ENCODE measurements at regions not wholly inside any gene's neighbourhood (a gene's known extent, or its start where the extent isn't known, plus 50 kb on each side); places are given as distances from the start of the nearest gene placed in this dataset.

- peak overlapping the region in 13 of 21 experiments; percentile 12 to 76 (median 56) for H3K27ac ChIP-seq
- H3K4me3 ChIP-seq = no peak overlapping the region
Observed at GRCh38 chr13:33721724-33722123, 96.2 kb upstream of the RFC3 start.

- H3K4me3 ChIP-seq = no peak overlapping the region
- H3K27ac ChIP-seq = peak overlapping the region in 14 of 21 experiments; percentile 4 to 76 (median 52)
Observed at GRCh38 chr13:33722216-33722915, 95.6 kb upstream of the RFC3 start.

DNA sequence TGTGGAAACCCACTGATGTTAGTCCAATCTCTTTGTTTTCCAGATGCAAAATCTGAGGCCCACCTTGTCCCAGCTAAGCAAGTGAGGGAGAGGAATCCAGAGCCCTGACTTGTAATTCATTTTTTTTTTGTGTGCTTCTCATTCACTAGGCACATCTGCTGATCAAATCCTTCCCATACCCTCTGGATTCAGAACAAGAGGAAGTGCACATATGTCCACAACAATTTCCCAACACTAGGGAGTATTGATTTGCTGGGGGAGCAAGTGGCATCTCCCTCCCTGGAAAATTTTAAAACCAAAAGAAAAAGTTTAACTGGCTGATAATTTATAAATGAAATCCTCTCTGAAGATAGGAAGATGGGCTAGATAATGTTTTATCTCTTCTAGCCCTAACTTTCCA lies 94.6 kb upstream of the RFC3 start:
- Histone ChIP-seq H3K27ac (peak overlapping the region in 12 of 21 experiments; percentile 41 to 76 (median 56)), H3K4me3 (no peak overlapping the region)

DNA sequence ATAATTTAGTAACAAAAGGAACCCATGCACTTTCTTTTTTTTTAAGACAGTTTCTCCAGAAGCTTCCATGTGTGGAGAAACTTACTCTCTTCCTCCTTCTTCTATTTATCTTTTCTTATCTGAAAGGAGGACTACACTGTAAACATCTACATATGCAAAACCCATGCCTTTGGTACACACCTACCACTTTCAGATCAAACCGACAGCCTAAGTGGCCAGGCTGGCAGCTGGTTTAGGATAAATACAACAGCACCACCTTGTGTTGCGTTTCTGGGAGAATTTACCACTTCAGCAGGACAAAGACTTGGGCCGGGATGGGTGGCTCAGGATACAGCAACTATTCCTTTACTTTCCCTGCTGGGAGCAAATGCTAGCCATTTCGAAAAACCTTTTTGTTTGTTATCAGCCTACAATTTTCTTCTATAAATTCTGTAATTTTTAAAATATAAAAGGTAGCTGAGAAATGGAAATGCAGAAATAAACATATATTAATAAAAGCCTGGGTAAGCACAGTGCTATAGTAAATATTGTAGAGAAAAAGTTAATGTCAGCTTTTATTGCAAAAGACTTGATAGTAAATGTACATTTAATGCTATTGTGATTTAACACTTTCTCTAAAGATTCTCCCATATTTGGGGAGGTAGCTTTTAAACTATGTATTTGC lies 94.0 kb upstream of the RFC3 start:
- Histone ChIP-seq H3K4me3 (no peak overlapping the region), H3K27ac (peak overlapping the region in 6 of 21 experiments; percentile 44 to 76 (median 66))

DNA sequence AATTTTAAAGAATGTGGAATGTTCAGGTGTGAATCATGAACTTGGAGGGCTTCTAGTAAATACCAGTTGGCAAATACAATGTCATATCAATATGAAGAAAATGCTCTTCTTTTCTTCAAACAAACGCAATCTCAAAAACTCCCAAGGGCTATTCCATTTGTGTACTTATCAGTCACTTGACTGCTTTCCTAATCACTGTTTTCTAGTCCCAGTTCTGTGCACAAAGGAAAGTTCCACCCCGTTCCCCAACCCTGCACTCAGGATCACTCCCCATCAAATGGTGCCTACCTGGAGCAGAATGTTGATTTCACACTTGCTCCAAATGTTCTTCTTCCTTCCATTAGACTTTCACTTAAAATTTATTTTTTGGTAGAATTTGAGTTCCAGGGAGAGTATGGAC lies 92.6 kb upstream of the RFC3 start:
- Histone ChIP-seq H3K27ac (no peak overlapping the region), H3K4me3 (no peak overlapping the region)

GRCh38 chr13:33727297-33728083 lies 90.5 kb upstream of the RFC3 start:
- Histone ChIP-seq H3K27ac (peak overlapping the region in 1 of 21 experiments; percentile 45), H3K4me3 (no peak overlapping the region)

- Histone ChIP-seq H3K27ac (peak overlapping the region in 3 of 21 experiments; percentile 22 to 45 (median 37)), H3K4me3 (no peak overlapping the region)
Observed at GRCh38 chr13:33728271-33729037, 89.5 kb upstream of the RFC3 start.

GRCh38 chr13:33730147-33730546 lies 87.8 kb upstream of the RFC3 start:
- peak overlapping the region in 1 of 21 experiments; percentile 43 for H3K27ac ChIP-seq
- H3K4me3 ChIP-seq = no peak overlapping the region

GRCh38 chr13:33730619-33731018 lies 87.3 kb upstream of the RFC3 start:
- Histone ChIP-seq H3K4me3 (no peak overlapping the region), H3K27ac (peak overlapping the region in 1 of 21 experiments; percentile 43)

- H3K4me3 ChIP-seq = no peak overlapping the region
- no peak overlapping the region for H3K27ac ChIP-seq
Observed at GRCh38 chr13:33735276-33735675, 82.7 kb upstream of the RFC3 start.

DNA sequence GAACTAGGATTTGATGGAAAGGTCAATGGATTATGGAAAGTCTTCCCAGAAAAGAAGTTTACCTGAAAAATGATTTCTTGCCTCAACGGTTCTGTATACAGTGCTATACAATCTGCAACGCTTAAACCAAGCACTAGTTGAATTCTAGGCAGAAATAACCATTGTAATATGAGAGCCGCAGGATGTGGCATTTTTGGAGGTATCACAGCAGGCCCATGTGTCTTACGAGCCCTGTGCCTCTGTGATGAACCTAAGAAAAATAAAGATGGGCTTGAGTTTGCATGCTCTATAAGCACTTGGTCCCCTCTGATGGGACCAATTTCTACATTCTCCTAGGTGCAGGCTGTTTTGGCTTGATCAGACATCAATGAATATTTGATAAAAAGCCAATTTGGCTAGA lies 78.7 kb upstream of the RFC3 start:
- H3K4me3 ChIP-seq = no peak overlapping the region
- H3K27ac ChIP-seq = no peak overlapping the region

DNA sequence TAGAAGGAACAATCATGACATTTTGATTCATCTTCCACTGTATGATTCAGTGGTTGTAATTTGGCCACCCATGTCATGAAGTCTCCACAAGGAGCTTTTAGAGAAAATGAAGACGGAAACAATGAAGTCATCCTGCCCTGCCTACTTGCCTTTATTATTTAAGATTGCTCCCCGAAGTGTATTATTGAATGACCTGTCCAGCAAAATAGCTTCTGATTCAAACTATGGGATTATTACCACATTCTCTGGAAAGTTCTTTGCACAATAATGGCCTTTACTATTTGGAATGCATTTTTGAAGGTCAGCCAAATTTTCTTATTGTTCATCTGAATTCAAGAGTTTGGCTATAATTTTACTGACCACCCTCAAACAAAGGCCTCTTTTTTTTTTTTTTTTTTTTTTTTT lies 77.8 kb upstream of the RFC3 start:
- H3K4me3 ChIP-seq = no peak overlapping the region
- no peak overlapping the region for H3K27ac ChIP-seq

- H3K27ac ChIP-seq = no peak overlapping the region
- H3K4me3 ChIP-seq = no peak overlapping the region
Observed at GRCh38 chr13:33742321-33742720, 75.6 kb upstream of the RFC3 start.

DNA sequence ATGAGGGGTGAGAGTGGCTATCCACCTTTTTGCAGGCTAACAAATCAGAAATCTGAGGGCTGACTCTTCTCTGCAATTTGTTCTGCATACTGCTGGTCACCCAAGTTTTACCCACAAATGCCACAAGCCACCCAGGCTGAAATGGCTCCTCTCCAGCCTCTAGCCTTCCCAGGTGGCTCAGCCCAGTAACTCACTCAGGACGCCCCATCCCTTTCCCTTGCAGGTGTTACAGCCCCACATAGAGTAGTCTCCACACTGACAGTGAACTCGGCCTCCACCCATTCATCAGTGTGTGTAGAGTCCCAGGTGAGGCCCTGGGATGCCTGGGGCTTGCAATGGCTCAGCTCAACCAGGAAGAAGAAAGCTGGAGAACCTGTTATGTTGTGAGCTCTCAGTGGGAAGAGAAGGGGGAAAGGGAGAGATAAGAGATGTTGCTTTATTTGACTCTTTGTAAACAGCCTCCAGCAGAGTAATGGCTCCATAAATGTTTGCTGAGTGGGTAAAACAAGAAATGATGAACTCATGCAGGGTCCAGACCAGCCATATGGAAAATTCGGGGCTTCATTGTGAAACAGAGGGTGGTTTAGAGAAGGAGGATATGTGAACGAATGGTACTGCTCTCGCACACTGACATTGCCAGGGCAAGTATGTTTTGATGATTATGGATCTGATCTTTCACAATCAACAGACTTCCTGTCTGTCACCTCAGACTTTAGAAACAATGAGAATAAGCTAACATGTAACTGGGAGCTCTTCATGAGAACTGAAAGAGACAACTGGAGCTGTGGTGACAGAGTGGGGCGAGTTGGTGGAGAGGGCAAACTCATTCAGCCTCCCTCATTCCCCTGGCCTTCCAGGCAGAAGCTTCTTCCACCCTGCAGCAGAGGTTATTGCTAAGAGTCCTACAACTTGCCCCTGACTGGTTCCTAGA lies 74.2 kb upstream of the RFC3 start:
- peak overlapping the region in 7 of 21 experiments; percentile 17 to 70 (median 28) for H3K27ac ChIP-seq
- no peak overlapping the region for H3K4me3 ChIP-seq

DNA sequence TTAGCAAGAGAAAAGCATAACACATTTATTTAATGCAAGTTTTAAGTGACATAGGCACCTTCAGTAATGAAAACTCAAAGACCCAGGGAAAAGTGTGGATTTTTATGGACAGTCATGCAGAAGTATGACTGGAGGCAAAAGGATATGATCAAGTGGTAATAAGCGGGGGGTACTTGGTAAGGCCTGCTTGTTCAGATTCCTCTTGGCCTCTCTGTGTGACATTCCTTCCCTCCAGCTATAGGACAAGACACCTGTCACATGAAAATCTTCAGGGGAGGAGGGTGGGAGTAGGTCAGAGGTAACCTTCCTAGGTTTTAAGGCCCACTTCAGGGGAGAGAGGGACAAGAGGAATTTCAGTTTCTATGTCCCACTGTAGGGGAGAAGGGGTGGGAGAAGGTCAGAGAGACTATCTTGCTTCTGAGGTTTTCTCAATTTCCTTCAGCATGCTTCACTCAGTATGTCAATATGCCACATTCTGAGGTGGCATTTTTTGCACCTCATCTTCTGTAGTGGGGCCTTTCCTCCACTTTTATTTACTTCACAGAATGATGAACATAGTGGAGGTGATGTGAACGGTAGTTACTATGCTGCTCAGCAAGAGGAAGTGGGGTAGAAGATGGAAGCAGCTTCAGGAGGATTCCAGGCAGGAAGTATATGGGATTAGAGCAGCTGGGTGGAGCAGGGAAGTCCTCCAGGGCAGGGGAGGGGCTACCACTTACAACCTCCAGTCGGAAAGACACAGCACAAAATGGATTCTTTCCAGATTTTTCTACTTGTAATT lies 73.2 kb upstream of the RFC3 start:
- Histone ChIP-seq H3K27ac (peak overlapping the region in 3 of 21 experiments; percentile 26 to 43 (median 27)), H3K4me3 (no peak overlapping the region)

DNA sequence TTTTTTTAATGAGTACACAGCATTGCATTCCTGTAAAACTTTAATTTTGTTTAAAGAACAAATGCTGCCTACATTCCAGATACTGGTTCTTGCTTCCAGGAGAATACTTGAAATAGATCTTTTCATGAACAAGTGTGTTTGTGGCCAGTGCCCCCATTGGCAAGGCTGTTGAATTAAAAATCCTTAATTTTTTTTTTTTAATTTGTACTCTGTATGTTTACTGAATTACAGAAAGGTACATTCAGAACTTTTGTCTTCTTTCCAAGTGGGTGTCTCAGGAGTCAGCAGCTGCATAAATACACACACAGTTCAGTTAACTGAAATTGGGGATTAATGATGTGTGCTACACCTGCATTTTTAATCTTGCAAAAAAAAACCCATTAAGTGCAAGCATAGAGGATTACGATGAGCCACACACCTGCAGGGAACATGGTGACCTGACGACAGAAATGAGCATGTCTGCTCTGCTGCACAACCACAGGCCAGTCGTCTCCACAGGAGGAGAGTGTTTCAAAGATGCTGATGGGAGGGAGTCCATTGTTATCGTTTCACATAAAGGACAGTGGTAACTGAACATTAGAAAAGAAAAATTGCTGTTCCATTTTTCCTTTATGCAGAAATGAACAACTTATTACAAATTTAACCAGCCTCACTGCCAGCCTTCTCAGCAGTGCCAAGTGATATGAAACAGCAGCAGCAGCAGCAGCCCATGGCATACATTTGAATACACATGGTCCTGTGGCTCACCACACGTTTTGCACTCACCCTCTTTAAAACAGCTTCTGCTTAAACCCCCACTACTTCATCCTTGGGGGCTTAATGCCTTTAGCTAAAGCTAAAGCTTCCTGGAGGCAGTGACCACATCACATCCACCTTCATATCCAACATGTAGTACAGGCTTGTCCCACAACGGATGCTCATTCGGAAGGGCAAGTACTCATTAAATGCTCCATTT lies 72.3 kb upstream of the RFC3 start:
- no peak overlapping the region for H3K4me3 ChIP-seq
- H3K27ac ChIP-seq = no peak overlapping the region

- Histone ChIP-seq H3K4me3 (no peak overlapping the region), H3K27ac (no peak overlapping the region)
Observed at GRCh38 chr13:33746867-33747266, 71.1 kb upstream of the RFC3 start.
